Erythroblast (primary cell): ENCODE measurements at regions not wholly inside any gene's neighbourhood (a gene's known extent, or its start where the extent isn't known, plus 50 kb on each side); places are given as distances from the start of the nearest gene placed in this dataset.

Experiments
- GATA1 ChIP-seq: IDR thresholded peaks from 2 replicates; pipeline ENCODE4 v1.6.1; 2011; ENCODE audit warnings: low read depth, mild to moderate bottlenecking, control low read depth, low read length, moderate library complexity
- POLR2A ChIP-seq: IDR thresholded peaks from 2 replicates; pipeline ENCODE4 v1.6.1; 2011; ENCODE audit warnings: mild to moderate bottlenecking, low read length

DNA sequence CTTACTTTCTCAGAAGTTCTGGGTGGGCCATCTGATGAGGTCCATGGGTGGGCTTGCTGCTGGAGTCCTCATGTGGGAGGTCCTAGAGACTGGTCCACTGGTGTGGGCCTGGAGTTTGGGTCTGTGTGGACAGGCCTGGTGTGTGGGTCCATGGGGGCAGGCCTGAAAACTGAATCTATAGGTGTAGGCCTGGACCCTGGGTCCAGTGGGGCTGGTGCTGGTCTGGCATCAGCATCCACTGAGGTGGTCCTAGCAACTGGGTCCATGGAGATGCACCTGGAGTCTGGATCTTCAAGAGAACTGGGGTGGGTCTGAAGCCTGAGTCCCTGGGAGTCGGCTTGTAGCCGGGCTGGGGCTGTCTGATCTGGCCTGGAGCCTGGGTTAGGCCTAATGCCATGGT lies 253.8 kb upstream of the CCL2 start:
- TF ChIP-seq POLR2A (no peak), GATA1 (no peak)
